ENCODE measurements at regions not wholly inside any gene's neighbourhood (a gene's known extent, or its start where the extent isn't known, plus 50 kb on each side); places are given as distances from the start of the nearest gene placed in this dataset.
"Not testable (repeated sequence)": the region's sequence is repeated elsewhere in the genome, so short reads cannot be mapped to it uniquely, and the experiment has no call there.

DNA sequence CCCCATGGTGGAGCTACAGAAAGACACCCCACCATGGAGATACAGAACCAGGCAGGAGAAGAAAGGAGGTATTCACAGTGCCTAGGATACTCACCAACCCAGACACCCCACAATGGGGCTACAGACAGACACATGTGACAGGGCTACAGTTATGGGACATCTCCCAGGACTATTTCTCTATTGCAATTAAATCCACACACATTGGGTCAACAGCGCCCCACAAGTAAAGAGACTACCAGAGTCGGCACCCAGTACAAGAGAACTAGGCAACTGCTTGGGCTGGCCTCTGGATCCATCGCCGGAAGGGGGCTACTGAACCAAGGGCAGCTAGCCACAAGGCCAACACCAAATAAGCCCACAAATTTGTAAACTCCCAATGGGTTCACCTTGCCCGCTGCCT is 310.1 kb upstream of the NCKAP5 start:
- Mint-ChIP-seq H3K27me3 (peaks cover 25% of the 10 kb centered on the region), H3K27ac (no peak overlapping the region), H3K4me1 (no peaks in the 10 kb centered on the region), H3K36me3 (ENCODE audit: low read depth) (no peaks in the 10 kb centered on the region), H3K4me3 (no peak overlapping the region), H3K9me3 (no peaks in the 10 kb centered on the region)
- ATAC-seq (ENCODE audit: low read depth) (no peak), DNase-seq (no peak)
- ChIA-PET CTCF (no interaction called here), POLR2A (no interaction called here)
- TF ChIP-seq, protein P1, sequence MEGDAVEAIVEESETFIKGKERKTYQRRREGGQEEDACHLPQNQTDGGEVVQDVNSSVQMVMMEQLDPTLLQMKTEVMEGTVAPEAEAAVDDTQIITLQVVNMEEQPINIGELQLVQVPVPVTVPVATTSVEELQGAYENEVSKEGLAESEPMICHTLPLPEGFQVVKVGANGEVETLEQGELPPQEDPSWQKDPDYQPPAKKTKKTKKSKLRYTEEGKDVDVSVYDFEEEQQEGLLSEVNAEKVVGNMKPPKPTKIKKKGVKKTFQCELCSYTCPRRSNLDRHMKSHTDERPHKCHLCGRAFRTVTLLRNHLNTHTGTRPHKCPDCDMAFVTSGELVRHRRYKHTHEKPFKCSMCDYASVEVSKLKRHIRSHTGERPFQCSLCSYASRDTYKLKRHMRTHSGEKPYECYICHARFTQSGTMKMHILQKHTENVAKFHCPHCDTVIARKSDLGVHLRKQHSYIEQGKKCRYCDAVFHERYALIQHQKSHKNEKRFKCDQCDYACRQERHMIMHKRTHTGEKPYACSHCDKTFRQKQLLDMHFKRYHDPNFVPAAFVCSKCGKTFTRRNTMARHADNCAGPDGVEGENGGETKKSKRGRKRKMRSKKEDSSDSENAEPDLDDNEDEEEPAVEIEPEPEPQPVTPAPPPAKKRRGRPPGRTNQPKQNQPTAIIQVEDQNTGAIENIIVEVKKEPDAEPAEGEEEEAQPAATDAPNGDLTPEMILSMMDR (IDR thresholded peaks at IDR 0.05) = no peak
- intact Hi-C loops (cut with micrococcal nuclease) = no loop called here

DNA sequence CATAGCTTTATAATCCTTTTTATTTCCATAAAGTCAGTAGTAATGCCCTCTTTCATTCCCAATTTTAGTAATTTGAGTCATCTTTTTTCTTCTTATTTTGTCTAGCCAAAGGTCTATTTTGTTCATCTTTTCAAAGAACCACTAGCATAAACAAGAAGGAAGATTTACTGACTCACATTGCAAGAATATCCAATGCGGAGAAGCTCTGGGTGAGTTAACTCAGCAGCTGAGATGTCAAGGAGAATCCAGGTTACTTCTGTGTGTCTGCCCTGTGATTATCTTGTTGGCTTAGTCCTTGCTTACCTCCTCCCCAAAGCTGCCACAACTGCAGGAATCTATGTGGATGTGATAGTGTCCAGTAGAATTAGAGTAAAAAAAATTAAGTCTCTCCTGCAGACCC is 311.4 kb upstream of the NCKAP5 start:
- Mint-ChIP-seq H3K9me3 (no peaks in the 10 kb centered on the region), H3K27ac (no peak overlapping the region), H3K27me3 (peaks cover 25% of the 10 kb centered on the region), H3K4me1 (no peaks in the 10 kb centered on the region), H3K4me3 (no peak overlapping the region), H3K36me3 (ENCODE audit: low read depth) (no peaks in the 10 kb centered on the region)
- intact Hi-C loops (cut with micrococcal nuclease) = no loop called here
- ATAC-seq (ENCODE audit: low read depth) (no peak), DNase-seq (no peak)
- CTCF ChIA-PET = interaction anchor here (2.3 kb wide), 1 partner anchor 532 kb away, joined by 7 read pairs; no protein-coding TSS in a partner anchor
- TF ChIP-seq, protein P1 (IDR thresholded peaks at IDR 0.05) = no peak
- POLR2A ChIA-PET = no interaction called here

DNA sequence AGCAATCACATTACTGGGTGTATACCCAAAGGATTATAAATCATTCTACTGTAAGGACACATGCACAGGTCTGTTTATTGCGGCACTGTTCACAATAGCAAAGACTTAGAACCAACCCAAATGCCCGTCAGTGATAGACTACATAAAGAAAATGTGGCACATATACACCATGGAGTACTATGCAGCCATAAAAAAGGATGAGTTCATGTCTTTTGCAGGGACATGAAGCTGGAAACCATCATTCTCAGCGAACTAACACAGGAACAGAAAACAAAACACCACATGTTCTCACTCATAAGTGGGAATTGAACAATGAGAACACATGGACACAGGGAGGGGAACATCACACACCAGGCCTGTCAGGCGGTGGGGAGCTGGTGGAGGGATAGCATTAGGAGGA is 313.9 kb upstream of the NCKAP5 start:
- peaks cover 17% of the 10 kb centered on the region for H3K27me3 Mint-ChIP-seq
- intact Hi-C loops (cut with micrococcal nuclease); H3K4me3 Mint-ChIP-seq; H3K27ac Mint-ChIP-seq; POLR2A ChIA-PET; H3K4me1 Mint-ChIP-seq; H3K9me3 Mint-ChIP-seq; ATAC-seq (ENCODE audit: low read depth); H3K36me3 Mint-ChIP-seq (ENCODE audit: low read depth); DNase-seq: not testable (repeated sequence)
- CTCF ChIA-PET = interaction anchor here (2.3 to 6.4 kb wide), 2 partner anchors 530 to 531 kb away, joined by 7 to 157 read pairs; no protein-coding TSS in a partner anchor

DNA sequence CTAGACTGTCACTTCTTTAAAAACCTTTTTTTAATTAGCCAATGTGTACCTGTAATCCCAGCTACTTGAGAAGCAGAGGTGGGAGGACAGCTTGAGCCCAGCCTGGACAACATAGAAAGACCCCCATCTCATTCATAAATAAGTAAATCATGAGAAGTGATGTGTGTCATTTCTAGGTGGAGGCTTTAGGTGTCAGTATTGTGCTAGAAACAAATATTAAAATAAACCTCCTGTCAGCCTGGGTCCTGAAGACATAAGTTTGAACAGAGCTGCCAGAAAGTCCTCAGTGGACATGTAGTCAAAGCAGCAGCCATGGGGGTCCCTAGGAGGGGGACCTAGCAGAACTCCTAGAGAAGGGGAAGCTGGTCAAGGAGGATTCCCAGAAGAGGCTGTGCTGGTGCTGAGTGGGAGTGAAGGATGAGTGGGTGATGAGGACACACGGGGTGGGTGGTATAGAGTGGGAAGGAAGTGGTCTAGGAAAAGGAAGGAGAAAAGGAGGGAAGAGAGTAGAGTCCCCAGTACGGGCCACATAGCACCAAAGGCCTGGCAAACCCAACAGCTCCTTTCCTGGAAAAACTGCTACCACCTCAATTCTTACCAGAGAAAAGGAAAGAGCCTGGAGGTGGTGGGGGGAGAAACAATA is 316.6 kb upstream of the NCKAP5 start:
- H3K27me3 Mint-ChIP-seq = peaks cover 14% of the 10 kb centered on the region
- DNase-seq = no peak
- ATAC-seq (ENCODE audit: low read depth) = peak; percentile 28

DNA sequence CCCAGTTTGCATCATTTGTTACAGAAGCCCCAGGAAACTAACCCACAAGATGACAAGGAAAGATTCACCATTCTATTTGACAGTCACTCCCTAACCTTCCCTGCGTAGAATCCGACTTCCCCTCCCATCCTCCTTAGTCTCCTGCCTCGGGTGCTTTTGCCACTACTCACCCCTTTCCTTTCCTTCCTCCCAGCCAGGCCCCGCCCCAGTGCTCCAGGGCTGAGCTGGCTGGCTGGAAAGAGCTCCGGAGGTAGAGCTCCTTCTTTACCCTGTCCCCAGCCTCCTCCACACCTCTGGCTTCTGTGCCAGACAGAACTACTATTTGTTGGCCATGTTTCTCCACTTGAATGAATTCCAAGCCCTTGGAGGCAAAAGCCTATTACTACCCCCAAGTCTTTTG is 317.6 kb upstream of the NCKAP5 start:
- intact Hi-C loops (cut with micrococcal nuclease) = loop anchor here (1.0 to 5.0 kb wide), 7 partner anchors 67 to 565 kb away; no protein-coding TSS in a partner anchor
- no peaks in the 10 kb centered on the region for H3K36me3 Mint-ChIP-seq (ENCODE audit: low read depth)
- H3K27ac Mint-ChIP-seq = no peak overlapping the region
- H3K9me3 Mint-ChIP-seq = no peaks in the 10 kb centered on the region
- TF ChIP-seq, protein P1 (IDR thresholded peaks at IDR 0.05) = no peak
- DNase-seq = no peak
- CTCF ChIA-PET = interaction anchor here (1.0 to 6.4 kb wide), 14 partner anchors 223 to 1013 kb away, joined by 3 to 157 read pairs (median 8); no protein-coding TSS in a partner anchor
- no peak for ATAC-seq (ENCODE audit: low read depth)
- H3K4me3 Mint-ChIP-seq = no peak overlapping the region
- peaks cover 10% of the 10 kb centered on the region for H3K4me1 Mint-ChIP-seq
- POLR2A ChIA-PET = no interaction called here
- peaks cover 12% of the 10 kb centered on the region for H3K27me3 Mint-ChIP-seq

More for the DNA sequence above, 316.6 kb upstream of the NCKAP5 start:
- Mint-ChIP-seq H3K4me1 (peaks cover 10% of the 10 kb centered on the region), H3K4me3 (no peak overlapping the region), H3K9me3 (no peaks in the 10 kb centered on the region), H3K36me3 (ENCODE audit: low read depth) (no peaks in the 10 kb centered on the region), H3K27ac (peak overlapping the region; percentile 4)
- intact Hi-C loops (cut with micrococcal nuclease) = loop anchor here (5.0 kb wide), 1 partner anchor 322 kb away; no protein-coding TSS in a partner anchor
- ChIA-PET CTCF (interaction anchor here (0.6 to 6.4 kb wide), 15 partner anchors 44 to 1016 kb away, joined by 3 to 157 read pairs (median 4); partner anchors contain the start of gene MGAT5), POLR2A (interaction anchor here (0.9 to 1.6 kb wide), 2 partner anchors 366 to 527 kb away, joined by 3 to 4 read pairs; no protein-coding TSS in a partner anchor)
- TF ChIP-seq, protein P1 (IDR thresholded peaks at IDR 0.05) = no peak

Measured in activated B cell treated with CpG ODN at 0.5 μM for 24 hours (primary cell).